Astrocyte (in vitro differentiated cells and primary cell): ENCODE measurements at regions not wholly inside any gene's neighbourhood (a gene's known extent, or its start where the extent isn't known, plus 50 kb on each side); places are given as distances from the start of the nearest gene placed in this dataset.

Experiments used
- DNase-seq: peaks from one replicate; pipeline ENCODE4 v3.0.0-alpha.2; 2010; ENCODE audit warnings: low read depth
- FAIRE-seq: peaks from 2 replicates; lab custom pipeline; 2011; peaks lifted over from hg19 to GRCh38; lab: Jason Lieb, UNC
- H2AFZ ChIP-seq: 2 replicates; pipeline ENCODE4 v1.6.0; 2012; ENCODE audit warnings: low read depth, low read length, inconsistent platforms
- H3K27ac ChIP-seq: 2 replicates; pipeline ENCODE4 v1.5.1; 2011; ENCODE audit warnings: low read depth, low read length, inconsistent platforms
- H3K27me3 ChIP-seq: 2 replicates; pipeline ENCODE4 v1.6.0; 2011; ENCODE audit warnings: low read length, inconsistent platforms; ENCODE audit not compliant: insufficient read depth
- H3K36me3 ChIP-seq: 2 replicates; pipeline ENCODE4 v1.5.1; 2011; ENCODE audit warnings: low read length, inconsistent platforms; ENCODE audit not compliant: insufficient read depth
- H3K4me1 ChIP-seq: 2 replicates; pipeline ENCODE4 v1.5.1; 2011; ENCODE audit warnings: low read length, inconsistent platforms; ENCODE audit not compliant: insufficient read depth
- H3K4me2 ChIP-seq: 2 replicates; pipeline ENCODE4 v1.6.0; 2012; ENCODE audit warnings: low read length, inconsistent platforms
- H3K4me3 ChIP-seq: 2 replicates; pipeline ENCODE4 v1.5.1; 2011; ENCODE audit warnings: low read depth, mild to moderate bottlenecking, low read length, inconsistent platforms; ENCODE audit not compliant: insufficient read depth
- H3K79me2 ChIP-seq: 2 replicates; pipeline ENCODE4 v1.6.0; 2012; ENCODE audit warnings: mild to moderate bottlenecking, low read length, inconsistent platforms; ENCODE audit not compliant: insufficient read depth
- H3K9ac ChIP-seq: 2 replicates; pipeline ENCODE4 v1.6.0; 2012; ENCODE audit warnings: mild to moderate bottlenecking, low read length, inconsistent platforms
- H3K9me3 ChIP-seq: 2 replicates; pipeline ENCODE4 v1.5.1; 2012; ENCODE audit warnings: low read depth, mild to moderate bottlenecking, low read length, inconsistent platforms; ENCODE audit not compliant: insufficient read depth
- H4K20me1 ChIP-seq: 2 replicates; pipeline ENCODE4 v1.6.0; 2012; ENCODE audit warnings: low read length, inconsistent platforms; ENCODE audit not compliant: insufficient read depth
- H3K27ac Mint-ChIP-seq: one replicate; pipeline ENCODE4 v1.8.0; 2021; ENCODE audit warnings: mild to moderate bottlenecking, mixed read lengths; ENCODE audit not compliant: unreplicated experiment
- H3K27me3 Mint-ChIP-seq: one replicate; pipeline ENCODE4 v1.8.0; 2021; ENCODE audit warnings: low read depth, mixed read lengths; ENCODE audit not compliant: unreplicated experiment
- H3K36me3 Mint-ChIP-seq: one replicate; pipeline ENCODE4 v1.8.0; 2021; ENCODE audit warnings: low read depth, mixed read lengths; ENCODE audit not compliant: unreplicated experiment
- H3K4me1 Mint-ChIP-seq: one replicate; pipeline ENCODE4 v1.8.0; 2021; ENCODE audit warnings: low read depth, mixed read lengths; ENCODE audit not compliant: unreplicated experiment
- H3K4me3 Mint-ChIP-seq: one replicate; pipeline ENCODE4 v1.8.0; 2021; ENCODE audit warnings: mild to moderate bottlenecking, moderate library complexity, mixed read lengths; ENCODE audit not compliant: unreplicated experiment
- H3K9me3 Mint-ChIP-seq: one replicate; pipeline ENCODE4 v1.8.0; 2021; ENCODE audit warnings: mild to moderate bottlenecking, mixed read lengths; ENCODE audit not compliant: unreplicated experiment
- EZH2 ChIP-seq: IDR thresholded peaks from 2 replicates; pipeline ENCODE4 v1.6.1; 2012; ENCODE audit warnings: mild to moderate bottlenecking, low read length, inconsistent platforms; ENCODE audit not compliant: insufficient read depth
- TF ChIP-seq, protein P1 (sequence below): IDR thresholded peaks from 2 replicates; pipeline ENCODE4 v1.5.1; 2011; ENCODE audit warnings: low read depth, mild to moderate bottlenecking, inconsistent platforms, low read length, moderate library complexity; ENCODE audit not compliant: insufficient read depth

DNA sequence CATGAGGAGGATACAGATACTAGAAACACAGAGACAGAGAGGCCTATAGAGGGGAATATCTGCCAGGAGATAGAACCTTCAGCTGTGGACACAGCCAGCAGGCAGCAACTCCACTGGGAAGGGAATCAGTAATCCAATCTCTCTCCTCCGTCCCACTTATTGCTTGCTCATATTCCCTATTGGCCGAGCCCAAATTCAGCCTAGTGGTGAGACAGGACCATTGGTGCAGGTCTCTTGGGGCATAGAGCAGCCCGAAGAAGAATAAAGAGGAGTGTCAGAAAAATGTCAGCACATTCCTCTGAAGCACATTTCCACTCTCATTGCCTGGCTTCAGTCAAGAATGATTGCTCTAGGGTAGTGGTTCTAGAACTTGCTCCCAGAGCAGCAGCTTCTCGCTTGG, 1091.5 kb upstream of the GYPC start:
- DNase-seq (no peak), FAIRE-seq (no peak)
- H3K36me3 Mint-ChIP-seq = no peaks in the 10 kb centered on the region
- Histone ChIP-seq H3K9me3 (no peaks in the 10 kb centered on the region), H3K27ac (no peak overlapping the region), H3K4me1 (no peaks in the 10 kb centered on the region), H3K79me2 (no peaks in the 10 kb centered on the region), H3K27me3 (no peaks in the 10 kb centered on the region), H3K4me3 (no peak overlapping the region), H3K36me3 (no peaks in the 10 kb centered on the region), H4K20me1 (no peaks in the 10 kb centered on the region), H2AFZ (no peak overlapping the region), H3K4me2 (no peak overlapping the region), H3K9ac (no peak overlapping the region)
- peaks cover 3% of the 10 kb centered on the region for H3K4me1 Mint-ChIP-seq
- no peak overlapping the region for H3K4me3 Mint-ChIP-seq
- no peak for TF ChIP-seq EZH2
- TF ChIP-seq, protein P1, sequence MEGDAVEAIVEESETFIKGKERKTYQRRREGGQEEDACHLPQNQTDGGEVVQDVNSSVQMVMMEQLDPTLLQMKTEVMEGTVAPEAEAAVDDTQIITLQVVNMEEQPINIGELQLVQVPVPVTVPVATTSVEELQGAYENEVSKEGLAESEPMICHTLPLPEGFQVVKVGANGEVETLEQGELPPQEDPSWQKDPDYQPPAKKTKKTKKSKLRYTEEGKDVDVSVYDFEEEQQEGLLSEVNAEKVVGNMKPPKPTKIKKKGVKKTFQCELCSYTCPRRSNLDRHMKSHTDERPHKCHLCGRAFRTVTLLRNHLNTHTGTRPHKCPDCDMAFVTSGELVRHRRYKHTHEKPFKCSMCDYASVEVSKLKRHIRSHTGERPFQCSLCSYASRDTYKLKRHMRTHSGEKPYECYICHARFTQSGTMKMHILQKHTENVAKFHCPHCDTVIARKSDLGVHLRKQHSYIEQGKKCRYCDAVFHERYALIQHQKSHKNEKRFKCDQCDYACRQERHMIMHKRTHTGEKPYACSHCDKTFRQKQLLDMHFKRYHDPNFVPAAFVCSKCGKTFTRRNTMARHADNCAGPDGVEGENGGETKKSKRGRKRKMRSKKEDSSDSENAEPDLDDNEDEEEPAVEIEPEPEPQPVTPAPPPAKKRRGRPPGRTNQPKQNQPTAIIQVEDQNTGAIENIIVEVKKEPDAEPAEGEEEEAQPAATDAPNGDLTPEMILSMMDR = no peak
- H3K27ac Mint-ChIP-seq = no peak overlapping the region
- no peaks in the 10 kb centered on the region for H3K9me3 Mint-ChIP-seq
- H3K27me3 Mint-ChIP-seq = no peaks in the 10 kb centered on the region

DNA sequence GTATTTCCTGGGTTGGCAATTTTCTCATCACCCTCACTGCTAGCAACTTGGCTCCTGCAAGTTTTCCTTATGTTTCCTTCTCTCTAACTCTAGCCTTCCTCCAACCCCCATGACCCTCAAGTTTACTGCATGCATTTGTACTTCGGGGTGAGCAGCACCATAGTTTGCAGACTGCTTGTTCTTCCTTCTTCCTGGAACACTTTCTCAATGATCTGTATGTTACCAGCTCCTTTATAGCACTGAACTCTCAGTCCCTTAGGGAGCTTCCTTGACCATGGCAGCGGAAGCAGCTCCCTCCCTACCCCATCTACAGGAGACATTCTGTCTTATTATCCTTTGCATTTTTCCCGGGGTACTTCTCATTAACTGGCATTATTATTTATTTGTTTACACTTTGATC, 1089.5 kb upstream of the GYPC start:
- FAIRE-seq = no peak
- H3K9me3 Mint-ChIP-seq = no peaks in the 10 kb centered on the region

DNA sequence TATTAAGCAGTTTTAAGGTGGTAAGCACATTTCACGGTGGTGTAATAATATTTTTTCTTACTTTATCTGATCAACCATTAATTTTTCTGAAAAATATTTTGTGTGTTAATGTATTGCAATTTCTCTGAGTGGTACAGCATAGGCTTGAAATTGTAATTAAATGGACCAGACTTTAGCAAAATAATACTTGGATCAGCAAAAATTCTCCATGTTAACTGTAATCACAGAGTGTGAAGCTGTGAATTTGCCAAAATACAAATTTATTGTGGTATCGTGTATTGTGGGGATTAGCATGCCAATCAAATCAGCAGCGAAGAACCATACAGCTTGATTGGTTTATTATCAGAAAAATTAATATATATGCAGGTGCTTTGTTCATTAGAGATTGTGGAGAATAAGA, 1088.9 kb upstream of the GYPC start:
- H3K27ac ChIP-seq = no peak overlapping the region
- no peaks in the 10 kb centered on the region for H3K4me1 ChIP-seq
- Mint-ChIP-seq H3K4me1 (peaks cover 6% of the 10 kb centered on the region), H3K9me3 (no peaks in the 10 kb centered on the region), H3K27me3 (no peaks in the 10 kb centered on the region), H3K4me3 (no peak overlapping the region), H3K27ac (no peak overlapping the region), H3K36me3 (no peaks in the 10 kb centered on the region)
- H3K4me2 ChIP-seq = no peak overlapping the region
- no peak overlapping the region for H2AFZ ChIP-seq
- TF ChIP-seq, protein P1 = no peak
- no peak for TF ChIP-seq EZH2
- H3K27me3 ChIP-seq = no peaks in the 10 kb centered on the region
- H4K20me1 ChIP-seq = no peaks in the 10 kb centered on the region
- DNase-seq = no peak
- FAIRE-seq = no peak
- H3K9me3 ChIP-seq = no peaks in the 10 kb centered on the region
- H3K9ac ChIP-seq = no peak overlapping the region
- H3K79me2 ChIP-seq = no peaks in the 10 kb centered on the region
- no peak overlapping the region for H3K4me3 ChIP-seq
- no peaks in the 10 kb centered on the region for H3K36me3 ChIP-seq

More for the DNA sequence above, 1089.5 kb upstream of the GYPC start:
- no peak for TF ChIP-seq EZH2
- TF ChIP-seq, protein P1 = no peak
- Histone ChIP-seq H3K27me3 (no peaks in the 10 kb centered on the region), H3K4me2 (no peak overlapping the region), H3K27ac (no peak overlapping the region), H3K36me3 (no peaks in the 10 kb centered on the region), H3K9me3 (no peaks in the 10 kb centered on the region), H3K4me1 (no peaks in the 10 kb centered on the region), H3K4me3 (no peak overlapping the region), H2AFZ (no peak overlapping the region), H3K9ac (no peak overlapping the region), H4K20me1 (no peaks in the 10 kb centered on the region), H3K79me2 (no peaks in the 10 kb centered on the region)
- Mint-ChIP-seq H3K27ac (no peak overlapping the region), H3K36me3 (no peaks in the 10 kb centered on the region), H3K27me3 (no peaks in the 10 kb centered on the region), H3K4me1 (peaks cover 6% of the 10 kb centered on the region), H3K4me3 (no peak overlapping the region)
- DNase-seq = no peak
